CD4-positive, alpha-beta T cell (primary cell): ENCODE measurements at regions not wholly inside any gene's neighbourhood (a gene's known extent, or its start where the extent isn't known, plus 50 kb on each side); places are given as distances from the start of the nearest gene placed in this dataset.

ENCODE experiments used
- ATAC-seq: fragments of 200-7000 bp; cut with Tn5 transposase; one replicate; pipeline ENCODE4 v1.10.0; 2022; ENCODE audit warnings: mild to moderate bottlenecking; ENCODE audit not compliant: poor library complexity
- CTCF ChIA-PET: fragments of 350-600 bp; sonication (Branson Sonifier 250); formaldehyde crosslinking; loops from one replicate; lab custom pipeline; 2021; ENCODE audit warnings: antibody characterized with exemption, inconsistent platforms; lab: Charles Lee
- POLR2A ChIA-PET: fragments of 350-600 bp; sonication (Branson Sonifier 250); formaldehyde crosslinking; loops from one replicate; lab custom pipeline; 2021; ENCODE audit warnings: antibody characterized with exemption, inconsistent platforms; lab: Charles Lee
- DNase-seq, 14 experiments: peaks; one replicate each; pipeline ENCODE4 v3.0.0-alpha.2; 2013 to 2020; ENCODE audit warnings: mixed read lengths in 2 of 14
- H3K27ac ChIP-seq, 2 donors: one replicate each; pipeline versions ENCODE4 v1.5.1 to v1.7.0; 2013; ENCODE audit warnings: low read length in 2 of 2, low read depth in 1 of 2, mild to moderate bottlenecking in 1 of 2
- H3K27me3 ChIP-seq, 2 experiments: 1 replicate in 1 of 2; 2 replicates in 1 of 2; pipeline versions ENCODE4 v1.6.1 to v1.7.0; 2013; ENCODE audit warnings: low read length in 2 of 2, control low read depth in 1 of 2, mild to moderate bottlenecking in 1 of 2, moderate library complexity in 1 of 2; ENCODE audit not compliant: insufficient read depth in 2 of 2, control insufficient read depth in 1 of 2
- H3K36me3 ChIP-seq: one replicate; pipeline ENCODE4 v1.6.1; 2013; ENCODE audit warnings: low read length, control low read depth; ENCODE audit not compliant: insufficient read depth
- H3K4me1 ChIP-seq: one replicate; pipeline ENCODE4 v1.6.1; 2013; ENCODE audit warnings: low read length, control low read depth; ENCODE audit not compliant: insufficient read depth
- H3K4me3 ChIP-seq: one replicate; pipeline ENCODE4 v1.5.1; 2013; ENCODE audit warnings: mild to moderate bottlenecking, low read length, moderate library complexity
- H3K9me3 ChIP-seq, 2 experiments: 1 replicate in 1 of 2; 2 replicates in 1 of 2; pipeline versions ENCODE4 v1.6.1 to v1.7.0; 2013; ENCODE audit warnings: low read length in 2 of 2, mild to moderate bottlenecking in 2 of 2, control low read depth in 1 of 2, moderate library complexity in 1 of 2; ENCODE audit not compliant: control insufficient read depth in 1 of 2, insufficient read depth in 1 of 2
- H3K27ac Mint-ChIP-seq: one replicate; pipeline ENCODE4 v1.8.0; 2020; ENCODE audit warnings: mixed read lengths
- H3K27me3 Mint-ChIP-seq: one replicate; pipeline ENCODE4 v1.8.0; 2021; ENCODE audit warnings: mixed read lengths
- H3K36me3 Mint-ChIP-seq: one replicate; pipeline ENCODE4 v1.8.0; 2021; ENCODE audit warnings: low read depth, mixed read lengths
- H3K4me1 Mint-ChIP-seq: one replicate; pipeline ENCODE4 v1.8.0; 2021; ENCODE audit warnings: low read depth, mixed read lengths
- H3K4me3 Mint-ChIP-seq: one replicate; pipeline ENCODE4 v1.8.0; 2020; ENCODE audit warnings: mild to moderate bottlenecking, mixed read lengths
- H3K9me3 Mint-ChIP-seq: one replicate; pipeline ENCODE4 v1.8.0; 2020; ENCODE audit warnings: mixed read lengths
- intact Hi-C, 2 experiments: fragments of 100-400 bp; cut with DNase I in 1 of 2; cut with micrococcal nuclease in 1 of 2; formaldehyde crosslinking; loops; one replicate each; pipeline versions ENCODE4 v1.15.1 to v1.9.0; 2023 to 2025; cut with DNase I, micrococcal nuclease
- TF ChIP-seq, protein P1 (sequence below): fragments of 200-600 bp; IDR thresholded peaks from one replicate; pipeline ENCODE4 v1.8.0; 2022; ENCODE audit warnings: antibody characterized with exemption, mild to moderate bottlenecking

GRCh38 chr9:117903453-117903852 lies 199.2 kb downstream of the TLR4 start:
- H3K36me3 Mint-ChIP-seq: no peaks in the 10 kb centered on the region
- H3K27ac ChIP-seq: no peak overlapping the region
- no peaks in the 10 kb centered on the region for H3K4me1 Mint-ChIP-seq
- H3K4me3 Mint-ChIP-seq: no peak overlapping the region
- no peaks in the 10 kb centered on the region for H3K36me3 ChIP-seq
- ChIA-PET POLR2A (no interaction called here), CTCF (no interaction called here)
- peaks cover 11% of the 10 kb centered on the region for H3K27me3 Mint-ChIP-seq
- no peaks in the 10 kb centered on the region for H3K4me1 ChIP-seq
- peaks cover 0 to 4% of the 10 kb centered on the region in 2 experiments for H3K27me3 ChIP-seq
- intact Hi-C loops: no loop called here
- no peak overlapping the region for H3K4me3 ChIP-seq
- H3K27ac Mint-ChIP-seq: no peak overlapping the region
- DNase-seq: no peak
- TF ChIP-seq, protein P1, sequence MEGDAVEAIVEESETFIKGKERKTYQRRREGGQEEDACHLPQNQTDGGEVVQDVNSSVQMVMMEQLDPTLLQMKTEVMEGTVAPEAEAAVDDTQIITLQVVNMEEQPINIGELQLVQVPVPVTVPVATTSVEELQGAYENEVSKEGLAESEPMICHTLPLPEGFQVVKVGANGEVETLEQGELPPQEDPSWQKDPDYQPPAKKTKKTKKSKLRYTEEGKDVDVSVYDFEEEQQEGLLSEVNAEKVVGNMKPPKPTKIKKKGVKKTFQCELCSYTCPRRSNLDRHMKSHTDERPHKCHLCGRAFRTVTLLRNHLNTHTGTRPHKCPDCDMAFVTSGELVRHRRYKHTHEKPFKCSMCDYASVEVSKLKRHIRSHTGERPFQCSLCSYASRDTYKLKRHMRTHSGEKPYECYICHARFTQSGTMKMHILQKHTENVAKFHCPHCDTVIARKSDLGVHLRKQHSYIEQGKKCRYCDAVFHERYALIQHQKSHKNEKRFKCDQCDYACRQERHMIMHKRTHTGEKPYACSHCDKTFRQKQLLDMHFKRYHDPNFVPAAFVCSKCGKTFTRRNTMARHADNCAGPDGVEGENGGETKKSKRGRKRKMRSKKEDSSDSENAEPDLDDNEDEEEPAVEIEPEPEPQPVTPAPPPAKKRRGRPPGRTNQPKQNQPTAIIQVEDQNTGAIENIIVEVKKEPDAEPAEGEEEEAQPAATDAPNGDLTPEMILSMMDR: no peak
- ATAC-seq: no peak
- H3K9me3 Mint-ChIP-seq: peaks cover 4% of the 10 kb centered on the region
- H3K9me3 ChIP-seq: no peaks in the 10 kb centered on the region

GRCh38 chr9:117906763-117907162 lies 202.6 kb downstream of the TLR4 start:
- no peak overlapping the region for H3K27ac Mint-ChIP-seq
- no peaks in the 10 kb centered on the region for H3K36me3 ChIP-seq
- peaks cover 11% of the 10 kb centered on the region for H3K27me3 Mint-ChIP-seq
- peaks cover 0 to 8% of the 10 kb centered on the region in 2 experiments for H3K9me3 ChIP-seq
- CTCF ChIA-PET: no interaction called here
- H3K36me3 Mint-ChIP-seq: peaks cover 9% of the 10 kb centered on the region
- intact Hi-C loops: no loop called here
- TF ChIP-seq, protein P1: no peak
- no peak for ATAC-seq
- H3K9me3 Mint-ChIP-seq: peaks cover 15% of the 10 kb centered on the region
- H3K4me3 ChIP-seq: no peak overlapping the region
- no peaks in the 10 kb centered on the region for H3K4me1 Mint-ChIP-seq
- no peaks in the 10 kb centered on the region for H3K4me1 ChIP-seq
- no peak for DNase-seq
- no peak overlapping the region for H3K27ac ChIP-seq
- POLR2A ChIA-PET: no interaction called here
- H3K27me3 ChIP-seq: peaks cover 0 to 4% of the 10 kb centered on the region in 2 experiments
- no peak overlapping the region for H3K4me3 Mint-ChIP-seq

DNA sequence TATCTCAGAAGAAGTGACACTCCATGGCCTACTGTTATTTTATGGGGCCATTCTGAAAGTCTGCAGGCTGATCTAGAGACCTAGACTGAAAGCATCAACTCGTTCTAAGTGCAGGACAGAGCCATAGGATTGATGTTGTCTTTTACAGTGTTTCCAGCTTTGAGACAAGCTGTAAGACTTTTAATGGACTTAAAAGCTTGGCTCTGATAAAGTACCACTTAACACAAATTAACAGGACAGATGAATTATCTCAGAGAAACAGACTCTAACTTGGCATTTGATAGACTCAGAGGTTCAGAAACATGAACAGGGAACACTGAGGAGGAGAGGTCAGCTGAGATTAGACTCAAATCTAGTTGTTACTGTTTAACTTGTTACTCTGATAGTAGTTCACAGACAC lies 203.2 kb downstream of the TLR4 start:
- ChIA-PET POLR2A (no interaction called here), CTCF (no interaction called here)
- H3K9me3 ChIP-seq: peaks cover 0 to 12% of the 10 kb centered on the region in 2 experiments
- DNase-seq: no peak
- TF ChIP-seq, protein P1: no peak
- Mint-ChIP-seq H3K36me3 (peaks cover 9% of the 10 kb centered on the region), H3K27me3 (peaks cover 11% of the 10 kb centered on the region), H3K4me3 (no peak overlapping the region), H3K27ac (no peak overlapping the region), H3K9me3 (peaks cover 15% of the 10 kb centered on the region), H3K4me1 (no peaks in the 10 kb centered on the region)
- H3K4me1 ChIP-seq: no peaks in the 10 kb centered on the region
- intact Hi-C loops: no loop called here
- H3K27ac ChIP-seq: no peak overlapping the region
- H3K36me3 ChIP-seq: no peaks in the 10 kb centered on the region
- ATAC-seq: no peak
- peaks cover 0 to 4% of the 10 kb centered on the region in 2 experiments for H3K27me3 ChIP-seq
- no peak overlapping the region for H3K4me3 ChIP-seq
